Left ventricle myocardium inferior (tissue), 1 donor: ENCODE measurements at regions not wholly inside any gene's neighbourhood (a gene's known extent, or its start where the extent isn't known, plus 50 kb on each side); places are given as distances from the start of the nearest gene placed in this dataset.

ENCODE experiments used
- DNase-seq: peaks from one replicate; pipeline ENCODE4 v3.0.0-alpha.2; 2020
- H3K27ac ChIP-seq: fragments of 200-600 bp; replicated peaks from 2 replicates; pipeline ENCODE4 v1.8.0; 2021
- H3K27me3 ChIP-seq: fragments of 200-600 bp; 2 replicates; pipeline ENCODE4 v1.8.0; 2021; ENCODE audit warnings: low read depth
- H3K36me3 ChIP-seq: fragments of 200-600 bp; 2 replicates; pipeline ENCODE4 v1.8.0; 2021
- H3K4me1 ChIP-seq: fragments of 200-600 bp; 2 replicates; pipeline ENCODE4 v1.8.0; 2021
- H3K4me3 ChIP-seq: fragments of 200-600 bp; 2 replicates; pipeline ENCODE4 v1.8.0; 2021; ENCODE audit warnings: mild to moderate bottlenecking, moderate library complexity
- H3K9me3 ChIP-seq: fragments of 200-600 bp; replicated peaks from 2 replicates; pipeline ENCODE4 v1.8.0; 2021
- intact Hi-C: fragments of 100-400 bp; cut with micrococcal nuclease; formaldehyde crosslinking; loops from one replicate; pipeline ENCODE4 v1.11.0; 2022
- TF ChIP-seq, protein P1 (sequence below): fragments of 200-600 bp; IDR thresholded peaks from 2 replicates; pipeline ENCODE4 v1.8.0; 2021; ENCODE audit warnings: antibody characterized with exemption, mild to moderate bottlenecking, borderline replicate concordance
- donor health status: DM: no; HTN: yes; CAD: no; lungs with severe emphysema.

DNA sequence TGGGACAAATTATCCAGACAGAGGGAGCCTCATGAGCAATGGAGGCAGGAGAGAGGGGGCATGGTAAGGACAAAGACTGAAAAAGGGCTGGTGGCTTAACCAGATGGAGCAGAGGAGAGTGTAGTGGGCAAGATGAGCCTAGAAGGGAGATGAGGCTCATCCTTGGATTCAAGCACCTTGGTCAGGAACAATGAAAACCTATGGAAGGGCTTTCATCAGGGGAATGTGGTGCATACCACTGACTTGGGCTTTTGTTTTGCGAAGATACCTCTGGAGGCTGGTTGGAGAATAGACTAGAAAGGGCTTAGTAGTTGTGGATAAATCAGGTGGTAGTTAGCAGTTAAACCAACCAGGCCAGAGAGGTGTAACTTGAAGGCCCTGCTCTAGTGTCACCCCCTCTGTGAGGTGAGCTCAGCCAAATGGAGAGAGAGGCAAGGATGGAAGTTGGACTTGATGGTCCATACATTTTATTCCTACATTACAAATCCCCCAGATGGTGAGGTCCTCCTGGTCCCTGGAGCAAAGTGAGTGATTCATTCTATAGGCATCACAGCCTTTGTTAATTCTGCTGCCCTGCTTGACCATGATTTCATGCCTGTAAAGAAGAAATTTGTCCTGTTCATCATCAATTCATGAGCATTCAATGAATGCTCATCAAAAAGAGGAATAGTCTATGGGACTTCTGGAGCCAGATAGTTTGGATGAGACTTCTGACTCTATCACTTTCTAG lies 264.8 kb upstream of the IGFBP7 start:
- intact Hi-C loops: no loop called here
- no peak for DNase-seq
- no peaks in the 10 kb centered on the region for H3K36me3 ChIP-seq
- H3K4me1 ChIP-seq: peaks cover 6% of the 10 kb centered on the region
- no peak overlapping the region for H3K4me3 ChIP-seq
- TF ChIP-seq, protein P1, sequence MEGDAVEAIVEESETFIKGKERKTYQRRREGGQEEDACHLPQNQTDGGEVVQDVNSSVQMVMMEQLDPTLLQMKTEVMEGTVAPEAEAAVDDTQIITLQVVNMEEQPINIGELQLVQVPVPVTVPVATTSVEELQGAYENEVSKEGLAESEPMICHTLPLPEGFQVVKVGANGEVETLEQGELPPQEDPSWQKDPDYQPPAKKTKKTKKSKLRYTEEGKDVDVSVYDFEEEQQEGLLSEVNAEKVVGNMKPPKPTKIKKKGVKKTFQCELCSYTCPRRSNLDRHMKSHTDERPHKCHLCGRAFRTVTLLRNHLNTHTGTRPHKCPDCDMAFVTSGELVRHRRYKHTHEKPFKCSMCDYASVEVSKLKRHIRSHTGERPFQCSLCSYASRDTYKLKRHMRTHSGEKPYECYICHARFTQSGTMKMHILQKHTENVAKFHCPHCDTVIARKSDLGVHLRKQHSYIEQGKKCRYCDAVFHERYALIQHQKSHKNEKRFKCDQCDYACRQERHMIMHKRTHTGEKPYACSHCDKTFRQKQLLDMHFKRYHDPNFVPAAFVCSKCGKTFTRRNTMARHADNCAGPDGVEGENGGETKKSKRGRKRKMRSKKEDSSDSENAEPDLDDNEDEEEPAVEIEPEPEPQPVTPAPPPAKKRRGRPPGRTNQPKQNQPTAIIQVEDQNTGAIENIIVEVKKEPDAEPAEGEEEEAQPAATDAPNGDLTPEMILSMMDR: no peak
- H3K27me3 ChIP-seq: no peaks in the 10 kb centered on the region
- H3K9me3 ChIP-seq: no peaks in the 10 kb centered on the region
- H3K27ac ChIP-seq: no peak overlapping the region

DNA sequence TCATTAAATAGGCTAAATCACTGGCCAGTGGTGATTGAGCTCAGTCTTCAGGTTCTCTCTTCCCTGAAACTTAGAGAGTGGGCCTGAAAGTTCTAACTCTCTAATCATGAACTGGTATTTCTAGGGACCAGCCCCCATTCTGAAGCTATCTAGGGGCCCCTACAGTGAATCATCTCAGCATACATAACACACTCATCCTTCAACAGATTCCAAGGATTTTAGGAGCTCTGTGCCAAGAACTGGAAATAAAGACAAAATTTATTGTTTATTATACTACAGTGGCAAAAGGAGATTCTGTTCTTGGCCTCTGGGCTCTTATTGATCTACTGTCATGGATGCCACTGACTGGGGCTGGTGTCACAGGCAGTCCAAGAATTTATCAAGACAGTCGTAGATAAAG lies 263.8 kb upstream of the IGFBP7 start:
- TF ChIP-seq, protein P1: no peak
- peaks cover 13% of the 10 kb centered on the region for H3K4me1 ChIP-seq
- no peak for DNase-seq
- no peak overlapping the region for H3K27ac ChIP-seq
- H3K4me3 ChIP-seq: no peak overlapping the region
- H3K36me3 ChIP-seq: no peaks in the 10 kb centered on the region
- H3K9me3 ChIP-seq: no peaks in the 10 kb centered on the region
- intact Hi-C loops: no loop called here
- no peaks in the 10 kb centered on the region for H3K27me3 ChIP-seq

DNA sequence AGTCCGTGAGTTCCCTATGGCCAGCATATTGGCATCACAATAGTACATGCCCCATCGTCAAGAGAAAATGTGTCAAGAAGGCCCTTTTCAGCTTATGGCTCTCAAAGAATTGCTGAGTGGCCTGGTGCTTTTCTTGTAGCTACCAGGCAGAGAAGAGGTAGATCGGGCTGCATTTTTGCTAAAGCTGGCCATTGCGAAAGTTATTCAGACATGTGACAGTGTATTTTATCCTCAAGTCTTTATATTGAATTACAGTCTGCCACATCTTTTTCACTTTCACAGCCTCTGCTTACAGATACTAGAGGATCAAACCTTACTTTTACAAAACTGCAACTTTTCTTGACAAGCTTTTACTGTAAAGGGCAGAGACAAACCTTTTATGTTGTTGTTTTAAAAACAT lies 261.5 kb upstream of the IGFBP7 start:
- TF ChIP-seq, protein P1: no peak
- DNase-seq: no peak
- intact Hi-C loops: no loop called here

GRCh38 chr4:57370691-57371090 lies 260.5 kb upstream of the IGFBP7 start:
- DNase-seq: no peak
- TF ChIP-seq, protein P1: no peak

More for the DNA sequence above, 261.5 kb upstream of the IGFBP7 start:
- Histone ChIP-seq H3K27me3 (no peaks in the 10 kb centered on the region), H3K4me3 (no peak overlapping the region), H3K36me3 (no peaks in the 10 kb centered on the region), H3K9me3 (peaks cover 8% of the 10 kb centered on the region), H3K27ac (no peak overlapping the region), H3K4me1 (peaks cover 13% of the 10 kb centered on the region)

DNA sequence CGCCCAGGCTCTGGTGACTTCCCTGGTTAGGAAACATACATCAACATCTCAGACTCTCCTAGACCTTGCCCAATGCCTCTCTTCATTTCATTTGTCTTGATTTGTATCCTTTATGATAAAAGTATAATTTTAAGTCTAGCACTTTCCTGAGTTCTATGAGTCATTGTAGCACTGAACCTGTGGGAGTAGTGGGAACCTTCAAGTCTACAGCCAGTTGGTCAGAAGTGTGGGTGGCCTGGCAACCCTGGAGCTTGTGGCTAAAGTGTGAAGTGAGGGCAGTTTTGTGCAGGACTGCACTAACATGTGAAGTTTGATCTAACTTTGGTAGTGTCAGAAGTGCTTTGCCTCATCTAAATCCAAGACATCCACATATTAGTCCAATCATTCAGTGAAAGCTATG lies 259.3 kb upstream of the IGFBP7 start:
- H3K4me1 ChIP-seq: peaks cover 13% of the 10 kb centered on the region
- DNase-seq: no peak
- intact Hi-C loops: no loop called here

More at GRCh38 chr4:57370691-57371090, 260.5 kb upstream of the IGFBP7 start:
- no peaks in the 10 kb centered on the region for H3K27me3 ChIP-seq
- H3K9me3 ChIP-seq: peaks cover 8% of the 10 kb centered on the region
- intact Hi-C loops: no loop called here
- H3K36me3 ChIP-seq: no peaks in the 10 kb centered on the region
- H3K4me1 ChIP-seq: peaks cover 13% of the 10 kb centered on the region
- no peak overlapping the region for H3K27ac ChIP-seq
- H3K4me3 ChIP-seq: no peak overlapping the region

More for the DNA sequence above, 259.3 kb upstream of the IGFBP7 start:
- Histone ChIP-seq H3K27me3 (no peaks in the 10 kb centered on the region), H3K27ac (no peak overlapping the region), H3K4me3 (no peak overlapping the region), H3K9me3 (peaks cover 8% of the 10 kb centered on the region), H3K36me3 (no peaks in the 10 kb centered on the region)
- TF ChIP-seq, protein P1: no peak
